LoVo (cell line): ENCODE measurements at regions not wholly inside any gene's neighbourhood (a gene's known extent, or its start where the extent isn't known, plus 50 kb on each side); places are given as distances from the start of the nearest gene placed in this dataset.
"Not testable (repeated sequence)": the region's sequence is repeated elsewhere in the genome, so short reads cannot be mapped to it uniquely, and the experiment has no call there.

Source experiments
- DNase-seq: peaks from one replicate; pipeline ENCODE4 v3.0.0-alpha.2; 2016; ENCODE audit warnings: low spot score

- DNase-seq = no peak
Measured at GRCh38 chr5:2096887-2097505, 214.3 kb upstream of the IRX4 start.

- DNase-seq = no peak
Measured at GRCh38 chr5:2095011-2095410, 212.3 kb upstream of the IRX4 start.

GRCh38 chr5:2094616-2094995, 211.9 kb upstream of the IRX4 start:
- DNase-seq = no peak

GRCh38 chr5:2093859-2094615, 211.3 kb upstream of the IRX4 start:
- peak; percentile 7 for DNase-seq

GRCh38 chr5:2091921-2092320, 209.2 kb upstream of the IRX4 start:
- DNase-seq = no peak

- DNase-seq = no peak
Measured at GRCh38 chr5:2087980-2088379, 205.3 kb upstream of the IRX4 start.

GRCh38 chr5:2075365-2075764, 192.6 kb upstream of the IRX4 start:
- no peak for DNase-seq

- no peak for DNase-seq
Measured at GRCh38 chr5:2071562-2071961, 188.8 kb upstream of the IRX4 start.

- not testable (repeated sequence) for DNase-seq
Measured at GRCh38 chr5:2070787-2071186, 188.1 kb upstream of the IRX4 start.

GRCh38 chr5:2068531-2068930, 185.8 kb upstream of the IRX4 start:
- DNase-seq = no peak

- DNase-seq = no peak
Measured at GRCh38 chr5:2066373-2066772, 183.6 kb upstream of the IRX4 start.

- DNase-seq = not testable (repeated sequence)
Measured at GRCh38 chr5:2063380-2063779, 180.7 kb upstream of the IRX4 start.

- DNase-seq = no peak
Measured at GRCh38 chr5:2052687-2053086, 170.0 kb upstream of the IRX4 start.

- no peak for DNase-seq
Measured at GRCh38 chr5:2049876-2050275, 167.2 kb upstream of the IRX4 start.

GRCh38 chr5:2048664-2049063, 165.9 kb upstream of the IRX4 start:
- DNase-seq = no peak

- no peak for DNase-seq
Measured at GRCh38 chr5:2047341-2047927, 164.7 kb upstream of the IRX4 start.

- no peak for DNase-seq
Measured at GRCh38 chr5:2044041-2044440, 161.3 kb upstream of the IRX4 start.

- no peak for DNase-seq
Measured at GRCh38 chr5:2039180-2039531, 156.4 kb upstream of the IRX4 start.

- DNase-seq = no peak
Measured at GRCh38 chr5:2038321-2039179, 155.8 kb upstream of the IRX4 start.

- no peak for DNase-seq
Measured at GRCh38 chr5:2036885-2037284, 154.2 kb upstream of the IRX4 start.

- DNase-seq = no peak
Measured at GRCh38 chr5:2032432-2032831, 149.7 kb upstream of the IRX4 start.

- DNase-seq = no peak
Measured at GRCh38 chr5:2031581-2031980, 148.9 kb upstream of the IRX4 start.

GRCh38 chr5:2030131-2030530, 147.4 kb upstream of the IRX4 start:
- no peak for DNase-seq
